ENCODE measurements at regions not wholly inside any gene's neighbourhood (a gene's known extent, or its start where the extent isn't known, plus 50 kb on each side); places are given as distances from the start of the nearest gene placed in this dataset.

- WGBS: 78% methylated on average over 3 of the region's 3 CpGs
- H3K27me3 ChIP-seq (ENCODE audit: control insufficient read depth in 4 of 4, insufficient read depth in 4 of 4, low read length in 3 of 4): no peaks in the 10 kb centered on the region
- no peak overlapping the region for H3K4me3 ChIP-seq (ENCODE audit: low read depth in 1 of 3, low read length in 3 of 3)
- no peak overlapping the region for H3K27ac ChIP-seq (ENCODE audit: low read depth in 1 of 2, low read length in 2 of 2)
- H3K36me3 ChIP-seq (ENCODE audit: control insufficient read depth in 4 of 4, insufficient read depth in 3 of 4, low read depth in 1 of 4, low read length in 3 of 4): no peaks in the 10 kb centered on the region
- DNase-seq (ENCODE audit: low spot score): no peak
- no peak overlapping the region for H3K9ac ChIP-seq (ENCODE audit: low read depth in 1 of 2, low read length in 2 of 2)
- no peak for TF ChIP-seq REST (IDR thresholded peaks at IDR 0.05)
- no peak for TF ChIP-seq MAX (IDR thresholded peaks at IDR 0.05)
- no peak for TF ChIP-seq FOXA2 (IDR thresholded peaks at IDR 0.05)
- TF ChIP-seq GABPA (IDR thresholded peaks at IDR 0.05 in 1 of 2, conservative IDR thresholded peaks at IDR 0.05 in 1 of 2): no peak
- TF ChIP-seq ZBTB33 (IDR thresholded peaks at IDR 0.05): no peak
- no peak for TF ChIP-seq JUND (IDR thresholded peaks at IDR 0.05)
- no peak for TF ChIP-seq YY1 (IDR thresholded peaks at IDR 0.05)
- TF ChIP-seq ATF3 (IDR thresholded peaks at IDR 0.05): no peak
- TF ChIP-seq CTCF (IDR thresholded peaks at IDR 0.05; ENCODE audit: low read depth, low read length, missing input control): no peak
- TF ChIP-seq HNF4A (conservative IDR thresholded peaks at IDR 0.05): no peak
- no peak for TF ChIP-seq FOXA1 (IDR thresholded peaks at IDR 0.05)
- no peak for TF ChIP-seq RAD21 (IDR thresholded peaks at IDR 0.05)
- no peak for TF ChIP-seq EGR1 (IDR thresholded peaks at IDR 0.05; ENCODE audit: low read depth in 2 of 2)
- TF ChIP-seq TAF1 (conservative IDR thresholded peaks at IDR 0.05): no peak
- TF ChIP-seq RXRA (IDR thresholded peaks at IDR 0.05): no peak
- no peaks in the 10 kb centered on the region for H3K4me1 ChIP-seq (ENCODE audit: control insufficient read depth in 4 of 4, insufficient read depth in 4 of 4, low read length in 3 of 4)
- no peaks in the 10 kb centered on the region for H3K9me3 ChIP-seq (ENCODE audit: control insufficient read depth in 4 of 4, low read length in 3 of 4)
Measured at GRCh38 chrX:124931241-124931640, 388.4 kb upstream of the TEX13C start.

- H3K27ac ChIP-seq (ENCODE audit: low read depth in 1 of 2, low read length in 2 of 2): no peak overlapping the region
- no peaks in the 10 kb centered on the region for H3K9me3 ChIP-seq (ENCODE audit: control insufficient read depth in 4 of 4, low read length in 3 of 4)
- H3K9ac ChIP-seq (ENCODE audit: low read depth in 1 of 2, low read length in 2 of 2): no peak overlapping the region
- no peak overlapping the region for H3K4me3 ChIP-seq (ENCODE audit: low read depth in 1 of 3, low read length in 3 of 3)
- TF ChIP-seq FOXA1 (IDR thresholded peaks at IDR 0.05) (no peak), CTCF (IDR thresholded peaks at IDR 0.05; ENCODE audit: low read depth, low read length, missing input control) (no peak), ATF3 (IDR thresholded peaks at IDR 0.05) (no peak), HNF4A (conservative IDR thresholded peaks at IDR 0.05) (no peak)
- H3K27me3 ChIP-seq (ENCODE audit: control insufficient read depth in 4 of 4, insufficient read depth in 4 of 4, low read length in 3 of 4): no peaks in the 10 kb centered on the region
- 65% methylated on average over 3 of the region's 3 CpGs for WGBS
- DNase-seq (ENCODE audit: low spot score): no peak
- no peaks in the 10 kb centered on the region for H3K36me3 ChIP-seq (ENCODE audit: control insufficient read depth in 4 of 4, insufficient read depth in 3 of 4, low read depth in 1 of 4, low read length in 3 of 4)
- H3K4me1 ChIP-seq (ENCODE audit: control insufficient read depth in 4 of 4, insufficient read depth in 4 of 4, low read length in 3 of 4): no peaks in the 10 kb centered on the region
Measured at GRCh38 chrX:124931958-124932357, 387.7 kb upstream of the TEX13C start.
